GM18502 (cell line): ENCODE measurements at regions not wholly inside any gene's neighbourhood (a gene's known extent, or its start where the extent isn't known, plus 50 kb on each side); places are given as distances from the start of the nearest gene placed in this dataset.
"Not testable (repeated sequence)": the region's sequence is repeated elsewhere in the genome, so short reads cannot be mapped to it uniquely, and the experiment has no call there.

Experiments
- ATAC-seq: cut with Tn5 transposase; IDR thresholded peaks from one replicate; pipeline ENCODE4 v1.9.1; 2021; ENCODE audit warnings: mild to moderate bottlenecking; ENCODE audit not compliant: unreplicated experiment, poor library complexity

DNA sequence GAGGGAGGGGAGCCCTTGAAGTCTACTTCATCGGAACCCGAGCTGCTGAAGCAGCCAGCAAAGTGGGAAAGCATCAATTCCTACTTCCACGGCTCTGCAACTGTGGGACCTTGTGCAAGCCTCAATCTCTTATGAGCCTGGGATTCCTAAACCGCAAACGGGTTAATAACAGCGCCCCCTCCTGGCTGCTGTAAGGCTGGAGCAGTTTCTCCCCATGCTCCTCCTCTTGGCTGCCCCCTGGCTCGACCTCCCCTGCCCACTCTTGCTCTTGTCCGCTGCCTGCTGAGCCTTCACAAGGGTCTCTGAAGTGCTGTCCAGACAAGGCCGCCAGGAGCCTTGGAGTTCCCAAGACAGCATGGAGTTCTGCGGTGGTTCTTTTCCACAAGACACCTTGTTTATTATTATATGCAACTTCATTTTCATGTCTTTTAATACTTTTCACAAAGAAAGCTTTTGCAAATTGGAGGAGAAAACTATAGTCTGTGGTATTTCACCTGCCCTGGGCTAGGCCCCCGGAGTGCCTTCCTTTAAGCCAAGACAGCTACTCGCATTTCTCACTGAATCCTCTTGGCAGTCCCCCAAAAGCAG is 157.2 kb downstream of the DDX1 start:
- no peak for ATAC-seq

DNA sequence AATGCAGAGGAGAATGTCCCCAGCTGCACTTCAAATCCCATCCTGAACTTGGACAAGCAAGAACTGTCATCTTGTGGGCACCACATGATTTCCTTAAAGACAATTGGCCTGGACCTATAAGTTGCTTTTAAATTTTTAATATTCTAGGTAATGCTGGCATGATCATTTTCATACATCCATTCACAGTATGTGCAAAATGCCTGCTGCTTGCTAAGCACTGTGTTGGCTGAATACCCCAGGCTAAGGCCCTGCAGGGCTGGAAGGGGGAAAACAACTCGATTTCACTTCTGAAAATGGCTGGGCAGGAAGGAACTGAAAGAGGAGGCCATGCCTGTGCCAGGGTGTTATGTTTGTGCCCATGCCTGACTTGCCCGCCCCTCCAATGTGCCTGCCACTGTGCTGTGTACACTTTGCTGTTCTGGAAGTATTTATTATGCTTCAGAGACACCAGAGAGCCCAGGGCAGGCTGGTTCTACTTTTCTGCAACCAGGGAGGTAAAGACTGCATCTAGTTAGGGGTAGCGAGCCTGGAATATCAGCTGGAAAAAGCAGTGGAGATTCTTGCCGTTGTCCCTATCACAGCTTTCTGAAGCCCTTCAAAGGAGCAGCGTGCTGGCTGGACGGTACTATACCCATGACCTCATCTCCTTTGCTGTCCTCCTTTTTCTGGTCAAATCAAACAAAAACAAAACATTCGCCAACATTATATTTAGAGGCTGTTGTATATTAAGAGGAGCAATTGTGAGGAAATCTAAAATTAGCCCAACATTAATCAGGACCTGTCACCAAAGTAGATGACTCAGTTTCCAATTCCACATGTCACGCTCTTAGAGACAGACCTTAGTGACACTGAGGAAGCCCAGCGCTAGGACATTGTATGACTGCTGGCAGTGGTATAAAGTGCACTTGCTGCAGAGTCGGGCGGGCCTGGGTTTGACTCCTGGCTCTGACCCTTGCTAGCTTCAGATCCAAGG is 158.1 kb downstream of the DDX1 start:
- no peak for ATAC-seq

DNA sequence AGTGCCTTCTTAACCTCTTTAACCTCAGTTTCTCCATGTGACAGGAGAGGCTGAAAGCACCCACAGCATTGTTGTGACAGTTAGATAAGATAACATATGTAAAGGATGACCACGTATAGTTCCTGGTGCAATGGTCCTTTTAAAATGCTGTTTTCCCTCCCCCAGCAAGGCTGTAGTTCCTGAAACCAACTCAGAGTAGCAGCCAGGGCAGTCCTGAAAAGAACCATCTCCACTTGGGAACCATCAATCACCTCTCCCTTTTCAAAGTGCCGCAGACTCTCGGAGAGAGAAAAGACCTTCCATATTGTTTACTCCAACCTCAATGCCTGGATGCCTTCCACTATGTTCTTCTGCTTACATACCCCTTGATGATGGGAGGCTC is 158.8 kb downstream of the DDX1 start:
- ATAC-seq: no peak

DNA sequence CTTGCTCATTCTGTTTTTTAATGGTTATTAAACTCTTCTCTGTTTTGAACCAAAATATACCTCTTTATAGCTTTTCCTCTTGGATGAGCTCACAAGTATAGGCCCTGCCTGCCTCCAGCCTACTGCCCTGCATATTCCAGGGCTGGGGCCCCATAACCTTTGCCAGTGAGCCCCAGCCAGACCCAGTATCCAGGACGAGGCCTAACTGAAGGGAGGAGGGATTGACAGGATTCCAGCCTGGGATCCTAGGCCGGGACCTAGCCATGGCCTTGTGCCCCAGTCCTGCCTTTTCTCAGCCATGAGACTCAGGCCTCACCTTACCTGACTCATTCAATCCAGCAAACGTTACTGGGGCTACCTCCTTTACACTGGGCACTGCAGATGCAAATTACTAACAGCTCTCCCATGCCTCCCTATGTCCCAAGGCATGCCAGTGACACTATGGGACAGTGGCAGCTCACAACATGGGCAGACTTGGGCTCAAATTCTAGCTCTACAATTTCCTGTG is 159.2 kb downstream of the DDX1 start:
- no peak for ATAC-seq

DNA sequence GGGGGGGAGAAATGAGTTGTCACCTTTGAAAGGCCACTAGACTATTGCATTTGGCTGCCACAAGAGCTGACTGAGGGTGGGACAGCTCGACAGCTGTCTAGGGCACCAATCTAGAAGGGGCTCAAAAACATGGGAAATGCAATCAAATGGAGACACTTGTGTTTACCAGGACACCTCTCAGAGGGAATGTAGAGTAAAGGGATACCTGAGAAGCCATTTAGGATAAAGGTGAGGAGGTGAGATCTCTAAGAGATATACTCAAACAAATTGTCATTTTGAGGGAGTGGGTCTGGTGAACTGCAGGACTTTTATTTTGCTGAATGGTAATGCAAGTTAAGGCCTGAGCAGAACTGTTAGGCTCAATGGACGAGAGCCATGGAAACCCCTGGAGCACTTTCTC is 159.8 kb downstream of the DDX1 start:
- ATAC-seq: no peak

DNA sequence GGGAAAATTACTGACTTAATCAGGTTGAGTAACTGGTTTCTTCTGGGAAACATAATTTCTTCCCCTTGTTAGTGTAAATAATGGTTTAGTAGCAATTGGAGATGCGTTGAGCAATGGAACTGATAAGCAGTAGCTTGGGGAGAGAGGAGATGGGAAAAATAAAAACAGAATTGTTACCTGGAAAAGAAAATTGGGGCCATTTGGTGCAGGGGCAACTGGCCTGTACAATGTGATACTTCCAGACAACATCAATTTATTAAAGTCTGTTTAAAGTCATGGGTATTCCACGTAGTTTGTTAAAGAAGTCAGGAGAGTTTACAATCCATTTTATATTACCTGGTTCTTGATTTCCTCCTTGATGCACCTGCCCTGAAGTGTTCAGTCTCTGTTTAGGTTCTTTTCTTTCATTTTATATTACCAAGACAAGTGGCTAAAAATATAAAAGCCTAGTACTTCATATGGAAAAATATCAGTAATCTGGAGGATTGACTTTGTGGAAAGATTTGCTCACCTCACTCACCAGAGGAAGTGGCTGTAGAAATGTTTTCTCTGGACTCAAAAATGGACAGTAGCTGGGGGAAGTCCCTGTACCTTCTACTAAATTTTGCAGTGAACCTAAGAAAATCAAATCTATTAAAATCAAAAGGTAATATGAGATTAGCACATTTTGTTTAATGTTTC is 161.0 kb downstream of the DDX1 start:
- no peak for ATAC-seq

DNA sequence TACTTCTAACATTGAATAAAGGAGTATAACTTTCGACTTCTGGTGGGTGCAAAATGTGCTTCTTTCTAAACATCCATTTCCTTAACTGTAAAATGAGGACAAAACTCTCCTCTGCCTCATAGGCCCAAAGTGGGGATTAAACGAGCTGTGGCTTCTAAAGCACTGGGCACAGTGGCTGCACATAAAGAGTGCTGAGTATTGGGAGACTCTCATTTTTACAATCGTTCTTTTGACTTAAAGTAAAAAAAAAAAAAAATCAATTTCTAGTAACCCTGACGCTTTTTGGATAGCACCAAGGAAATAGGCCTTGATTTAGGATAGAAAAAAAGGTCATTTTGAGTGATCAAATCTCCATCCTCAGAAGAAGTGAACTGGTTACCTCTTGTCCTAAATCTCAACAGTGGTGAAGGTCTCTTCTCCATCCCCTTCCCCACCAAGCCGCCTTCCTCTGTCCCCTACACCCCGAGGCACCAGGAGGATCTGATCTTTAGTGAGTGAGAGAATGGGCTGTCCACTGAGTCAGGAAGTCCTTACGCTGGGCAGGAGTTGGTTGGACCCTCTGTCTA is 161.6 kb downstream of the DDX1 start:
- ATAC-seq: no peak

DNA sequence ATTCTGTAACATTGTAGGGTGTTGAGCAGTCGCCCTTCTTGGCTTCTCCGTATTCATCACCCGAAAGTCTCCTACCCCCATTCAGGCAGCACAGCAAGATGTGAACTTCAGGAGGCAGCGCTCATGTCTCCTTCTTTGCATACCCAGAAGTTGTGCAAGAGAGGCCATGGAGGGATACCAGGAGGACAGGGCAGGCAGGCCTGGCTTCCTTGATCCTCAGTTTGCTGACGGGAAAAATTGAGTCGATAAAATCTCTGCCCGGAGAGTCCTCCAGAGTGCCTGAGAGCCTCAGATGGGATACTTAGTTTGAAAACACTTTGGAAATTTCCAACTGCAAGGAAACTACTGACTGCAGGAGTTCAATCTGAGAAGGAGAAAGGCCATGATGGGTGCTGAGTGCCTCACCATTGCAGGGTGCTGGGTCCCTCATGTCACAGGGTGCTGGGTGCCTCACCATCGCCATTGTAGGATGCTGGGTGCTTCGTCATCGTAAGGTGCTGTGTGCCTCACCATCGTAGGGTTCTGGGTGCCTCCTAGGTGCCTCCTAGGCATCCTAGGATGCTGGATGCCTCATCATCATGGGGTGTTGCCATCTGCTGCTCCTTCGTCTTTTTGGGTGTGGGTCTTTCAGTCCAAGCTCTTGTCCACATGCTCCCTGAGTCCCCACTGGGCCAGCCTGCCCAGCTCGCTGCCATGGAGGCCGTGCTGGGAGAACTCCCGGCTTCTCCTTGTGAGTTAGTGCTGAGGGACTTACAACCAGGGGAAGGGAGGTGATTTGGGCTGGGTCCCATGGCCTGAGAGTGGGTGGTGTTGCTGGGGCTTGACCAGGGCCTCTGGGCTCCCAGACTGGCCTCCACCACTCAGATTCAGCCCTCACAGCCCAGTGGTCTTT is 162.4 kb downstream of the DDX1 start:
- no peak for ATAC-seq

DNA sequence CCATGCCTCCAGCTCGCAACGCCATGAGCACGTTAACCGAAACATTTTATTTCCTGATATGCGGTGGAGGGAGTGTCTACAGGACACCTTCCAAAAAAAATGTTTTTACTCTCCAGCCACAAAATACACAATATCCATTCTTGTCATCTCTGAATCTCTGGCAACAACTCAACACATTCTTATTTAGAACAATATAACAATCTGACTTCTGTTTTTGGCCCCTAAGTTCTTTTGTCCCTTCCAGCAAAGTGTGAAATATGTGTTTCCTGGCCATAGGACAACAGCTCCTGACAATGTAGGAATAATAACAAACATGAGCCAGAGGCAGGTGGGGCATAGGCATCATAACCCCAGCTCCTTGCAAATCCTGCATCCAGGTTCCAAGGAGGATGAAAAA is 163.0 kb downstream of the DDX1 start:
- ATAC-seq: no peak

DNA sequence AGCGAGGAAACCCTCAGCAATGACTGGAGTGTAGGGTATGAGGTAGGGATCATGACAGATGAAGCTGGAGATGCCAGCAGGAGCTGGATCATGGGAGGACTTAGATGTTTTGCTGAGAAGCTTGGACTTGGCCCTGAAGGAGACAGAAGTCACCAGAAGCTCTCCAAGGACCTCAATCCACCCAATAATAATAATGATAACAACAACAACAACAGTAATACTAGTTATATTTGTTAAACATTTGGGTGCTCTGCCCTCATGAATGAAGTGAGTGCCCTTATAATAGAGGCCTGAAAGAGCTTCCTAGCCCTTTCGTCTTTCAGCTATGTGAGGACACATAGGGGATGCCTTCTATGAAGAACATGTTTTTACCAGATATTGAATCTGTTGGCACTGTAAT is 163.9 kb downstream of the DDX1 start:
- no peak for ATAC-seq

DNA sequence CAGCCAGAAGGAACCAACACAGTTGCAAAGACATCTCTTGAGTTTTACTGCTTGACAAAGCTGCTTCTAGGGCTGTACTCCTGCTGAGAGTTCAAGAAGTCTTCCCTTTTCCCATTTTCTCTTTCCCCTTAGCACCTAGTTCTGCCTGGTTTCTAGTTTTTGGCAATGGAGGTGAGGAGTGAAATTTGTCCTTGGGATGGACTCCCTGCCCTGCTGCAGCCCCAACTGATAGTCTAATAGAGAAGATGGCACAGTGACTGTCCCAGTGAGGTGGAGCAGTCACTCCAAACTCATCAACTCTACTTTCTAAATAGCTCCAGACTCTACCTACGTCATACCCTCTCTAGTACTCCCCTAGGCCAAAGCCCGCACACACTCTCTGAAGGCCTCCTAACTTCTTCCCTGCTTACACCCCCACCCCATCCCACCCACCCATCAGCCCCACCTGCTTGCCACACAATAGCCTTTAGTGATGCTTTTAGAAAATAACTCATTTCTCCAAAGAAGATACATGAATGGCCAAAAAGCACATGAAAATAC is 164.4 kb downstream of the DDX1 start:
- ATAC-seq: no peak

DNA sequence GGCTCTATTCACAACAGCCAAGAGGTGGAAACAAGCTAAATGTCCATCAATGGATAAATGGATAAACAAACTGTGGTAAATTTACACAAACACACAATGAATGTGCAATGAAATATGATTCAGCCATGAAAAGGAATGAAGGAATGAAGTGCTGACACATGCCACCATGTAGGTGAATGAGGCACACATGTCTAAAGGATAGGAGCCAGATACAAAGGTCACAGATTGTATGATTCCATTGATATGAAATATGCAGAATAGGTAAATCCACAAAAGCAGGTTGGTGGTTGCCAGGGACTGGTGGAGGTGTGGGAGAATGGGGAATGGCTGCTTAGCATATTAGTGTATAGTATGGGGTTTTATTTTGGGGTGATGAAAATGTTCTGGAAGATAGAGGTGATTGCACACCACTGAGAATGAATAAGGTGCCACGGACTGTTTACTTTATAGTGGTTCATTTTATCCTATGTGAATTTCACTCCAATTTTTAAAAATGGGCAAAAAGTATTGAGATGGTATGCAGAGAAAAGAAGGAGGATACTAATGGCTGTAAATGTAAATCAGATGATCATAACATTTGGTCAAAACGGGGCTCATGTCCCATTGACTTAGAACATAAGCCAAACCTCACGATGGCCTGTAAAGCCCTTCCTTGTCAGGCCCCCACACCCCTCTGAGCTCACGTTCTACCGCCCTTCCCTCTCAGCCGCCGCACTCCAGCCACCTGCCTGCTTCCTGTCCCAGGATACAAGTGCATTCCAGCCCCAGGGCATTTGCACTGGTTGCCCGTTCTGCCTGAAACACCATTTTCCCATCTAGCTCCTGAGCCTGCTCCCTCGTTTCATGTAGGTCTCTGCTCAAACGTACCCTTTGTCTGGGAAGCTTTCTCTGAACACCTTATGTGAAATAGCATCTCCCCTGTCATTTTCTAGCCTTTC is 165.5 kb downstream of the DDX1 start:
- no peak for ATAC-seq

DNA sequence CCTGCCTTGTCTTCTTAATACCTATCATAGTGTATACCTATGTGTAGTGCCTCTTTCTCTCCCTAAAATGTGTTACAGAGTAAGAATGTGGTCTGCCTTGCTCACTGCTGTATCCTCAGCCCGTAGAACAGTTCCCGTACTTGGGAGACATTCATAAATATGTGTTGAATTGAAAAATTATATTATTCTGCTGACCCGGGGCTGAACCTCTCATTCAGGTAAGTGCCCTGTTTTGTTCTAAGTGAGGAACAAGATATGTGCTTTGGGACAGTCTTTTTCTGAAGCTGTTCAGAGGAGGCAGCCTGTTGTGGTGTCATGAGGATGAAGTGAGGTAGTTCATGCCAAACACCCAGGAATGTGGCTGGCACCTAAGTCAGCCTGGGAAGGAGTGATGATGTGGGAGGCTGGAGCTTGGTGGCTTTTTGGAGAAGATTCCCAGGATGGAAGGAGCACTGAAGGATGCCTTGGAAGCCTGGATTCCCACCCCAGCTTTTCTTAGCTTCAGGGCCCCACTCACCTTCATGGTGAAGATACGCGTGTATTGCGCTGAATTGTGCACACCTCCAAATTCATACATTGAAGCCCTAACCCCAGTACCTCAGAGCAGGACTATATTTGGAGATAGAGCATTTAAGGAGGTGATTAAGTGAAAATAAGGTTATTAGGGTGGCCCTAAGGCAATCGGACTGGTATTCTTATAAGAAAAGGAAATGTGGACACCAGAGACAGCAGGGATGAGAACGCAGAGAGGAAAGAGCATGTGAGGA is 166.3 kb downstream of the DDX1 start:
- ATAC-seq: no peak

DNA sequence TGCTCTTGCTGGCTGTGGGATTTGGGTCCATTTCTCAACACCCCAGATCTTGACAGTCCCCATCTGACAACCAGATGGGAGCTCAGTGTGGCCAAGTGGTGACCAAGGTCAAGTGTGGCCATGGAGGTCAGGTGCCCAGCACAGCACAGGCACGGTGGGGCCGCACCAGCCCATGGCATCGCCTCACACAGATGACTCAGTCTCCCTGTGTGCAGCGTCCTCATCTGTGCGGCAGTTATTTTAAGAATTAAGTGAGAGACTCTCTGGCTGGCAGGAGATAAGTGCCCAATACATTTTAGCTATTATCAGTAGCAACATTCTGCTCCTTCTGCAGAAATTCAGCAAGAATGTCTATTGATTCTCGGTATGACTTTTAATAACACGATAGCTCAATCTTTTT is 167.2 kb downstream of the DDX1 start:
- no peak for ATAC-seq

DNA sequence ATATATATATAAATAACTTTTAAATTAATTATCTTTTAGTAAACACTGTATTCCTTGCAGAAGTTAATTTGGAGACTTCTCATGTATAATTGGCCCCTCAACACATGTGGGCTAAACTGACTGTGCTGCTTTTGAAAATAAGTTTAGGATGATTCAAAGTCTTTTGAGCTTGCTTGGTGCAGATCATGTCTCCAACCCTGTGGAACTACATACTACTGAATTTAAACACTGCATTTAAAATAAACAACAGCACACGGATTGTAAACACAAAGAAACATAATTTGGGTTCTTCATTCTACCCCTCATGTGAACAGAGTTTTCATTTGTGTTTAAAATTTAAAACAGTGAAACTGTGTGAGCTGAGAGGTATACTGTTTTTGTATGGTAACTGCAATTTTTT is 167.7 kb downstream of the DDX1 start:
- no peak for ATAC-seq

DNA sequence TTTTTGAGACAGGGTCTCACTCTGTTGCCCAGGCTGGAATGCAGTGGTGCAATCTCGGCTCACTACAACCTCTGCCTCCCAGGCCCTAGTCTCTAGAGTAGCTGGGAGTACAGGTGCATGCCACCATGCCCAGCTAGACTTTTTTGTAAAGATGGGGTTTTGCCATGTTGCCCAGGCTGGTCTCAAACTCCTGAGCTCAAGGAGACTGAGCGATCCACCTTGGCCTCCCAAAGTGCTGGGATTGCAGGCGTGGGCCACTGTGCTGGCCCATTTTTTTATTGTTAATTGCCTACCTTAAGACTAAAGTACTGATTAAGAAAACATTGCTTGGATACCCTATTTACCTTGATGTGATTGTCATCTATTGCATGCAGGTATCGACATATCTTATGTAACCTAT is 168.1 kb downstream of the DDX1 start:
- ATAC-seq: not testable (repeated sequence)

DNA sequence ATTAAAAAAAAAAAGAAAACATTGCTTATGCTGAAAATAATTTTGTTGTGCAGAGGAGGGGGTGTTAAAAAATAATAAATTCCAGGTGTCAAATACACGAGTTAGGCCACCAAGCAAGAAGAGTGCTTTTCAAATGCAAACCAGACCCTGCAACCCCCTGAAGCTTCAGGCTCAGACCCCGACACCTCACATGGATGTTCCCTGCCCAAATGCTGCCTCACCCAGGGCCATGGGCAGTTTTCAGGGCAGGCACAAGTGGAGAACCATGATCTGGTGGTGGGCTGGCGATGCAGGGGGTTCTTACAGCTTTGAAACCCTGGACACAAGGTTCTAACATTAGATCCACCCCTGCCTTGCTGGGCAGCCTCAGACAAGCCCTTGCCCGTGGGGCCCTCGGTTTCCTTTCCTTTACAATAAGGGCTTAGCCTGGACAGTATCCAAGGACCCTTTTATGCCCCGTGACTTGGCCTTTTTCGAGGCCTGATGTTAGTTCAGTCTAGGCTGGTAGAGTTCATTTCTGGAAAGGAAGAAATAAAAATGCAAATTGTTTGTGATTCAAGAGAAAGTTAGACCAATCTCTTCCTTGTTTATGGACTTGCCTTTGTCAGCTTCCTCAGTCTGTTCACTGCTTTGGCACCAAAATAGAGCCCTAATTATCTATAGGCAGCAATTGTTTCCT is 168.7 kb downstream of the DDX1 start:
- no peak for ATAC-seq
